ENCODE measurements at regions not wholly inside any gene's neighbourhood (a gene's known extent, or its start where the extent isn't known, plus 50 kb on each side); places are given as distances from the start of the nearest gene placed in this dataset.

GRCh38 chr14:48693793-48694192 lies 892.4 kb downstream of the RPS29 start:
- TF ChIP-seq, protein P1, sequence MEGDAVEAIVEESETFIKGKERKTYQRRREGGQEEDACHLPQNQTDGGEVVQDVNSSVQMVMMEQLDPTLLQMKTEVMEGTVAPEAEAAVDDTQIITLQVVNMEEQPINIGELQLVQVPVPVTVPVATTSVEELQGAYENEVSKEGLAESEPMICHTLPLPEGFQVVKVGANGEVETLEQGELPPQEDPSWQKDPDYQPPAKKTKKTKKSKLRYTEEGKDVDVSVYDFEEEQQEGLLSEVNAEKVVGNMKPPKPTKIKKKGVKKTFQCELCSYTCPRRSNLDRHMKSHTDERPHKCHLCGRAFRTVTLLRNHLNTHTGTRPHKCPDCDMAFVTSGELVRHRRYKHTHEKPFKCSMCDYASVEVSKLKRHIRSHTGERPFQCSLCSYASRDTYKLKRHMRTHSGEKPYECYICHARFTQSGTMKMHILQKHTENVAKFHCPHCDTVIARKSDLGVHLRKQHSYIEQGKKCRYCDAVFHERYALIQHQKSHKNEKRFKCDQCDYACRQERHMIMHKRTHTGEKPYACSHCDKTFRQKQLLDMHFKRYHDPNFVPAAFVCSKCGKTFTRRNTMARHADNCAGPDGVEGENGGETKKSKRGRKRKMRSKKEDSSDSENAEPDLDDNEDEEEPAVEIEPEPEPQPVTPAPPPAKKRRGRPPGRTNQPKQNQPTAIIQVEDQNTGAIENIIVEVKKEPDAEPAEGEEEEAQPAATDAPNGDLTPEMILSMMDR (conservative IDR thresholded peaks at IDR 0.05), result no peak
- no peak for TF ChIP-seq ZFX (IDR thresholded peaks at IDR 0.05)

All from C4-2B (cell line).